SW480 (cell line): ENCODE measurements at regions not wholly inside any gene's neighbourhood (a gene's known extent, or its start where the extent isn't known, plus 50 kb on each side); places are given as distances from the start of the nearest gene placed in this dataset.

Experiments
- DNase-seq: peaks from one replicate; pipeline ENCODE4 v3.0.0-alpha.2; 2016; ENCODE audit warnings: low spot score

GRCh38 chr5:20420991-20421595, 433.1 kb upstream of the CDH18 start:
- DNase-seq: no peak
